OCI-LY7 (cell line): ENCODE measurements at regions not wholly inside any gene's neighbourhood (a gene's known extent, or its start where the extent isn't known, plus 50 kb on each side); places are given as distances from the start of the nearest gene placed in this dataset.

Source experiments
- BruUV-seq: library from RNA; stranded (reverse); fragments of 400-500 nt; replicated peaks from 2 replicates; lab custom pipeline; 2021; lab: Mats Ljungman, UMichigan
- CTCF ChIA-PET: fragments of 300-600 bp; sonication (Branson Sonifier 250); formaldehyde crosslinking; loops from one replicate; lab custom pipeline; 2022; ENCODE audit warnings: antibody characterized with exemption; ENCODE audit not compliant: unreplicated experiment; lab: Charles Lee
- POLR2A ChIA-PET: fragments of 300-600 bp; sonication (Branson Sonifier 250); formaldehyde crosslinking; loops from one replicate; lab custom pipeline; 2022; ENCODE audit warnings: antibody characterized with exemption; lab: Charles Lee
- DNase-seq: peaks from one replicate; pipeline ENCODE4 v3.0.0-alpha.2; 2015; ENCODE audit warnings: low spot score
- H2AFZ ChIP-seq: fragments of 200-600 bp; sonication (generic), shearing (Covaris generic); 2 replicates; pipeline ENCODE4 v1.6.1; 2014; ENCODE audit warnings: mild to moderate bottlenecking, antibody characterized with exemption, low read length, moderate library complexity
- H3K27ac ChIP-seq: fragments of 200-600 bp; sonication (generic); 2 replicates; pipeline ENCODE4 v1.5.1; 2014; ENCODE audit warnings: mixed run types, low read depth, mild to moderate bottlenecking, moderate library complexity, low read length, inconsistent platforms; ENCODE audit not compliant: poor library complexity, severe bottlenecking
- H3K36me3 ChIP-seq: fragments of 200-600 bp; sonication (generic); 2 replicates; pipeline ENCODE4 v1.6.1; 2014; ENCODE audit warnings: mild to moderate bottlenecking, antibody characterized with exemption, low read length, moderate library complexity, mixed read lengths; ENCODE audit not compliant: insufficient read depth
- H3K4me1 ChIP-seq: fragments of 200-600 bp; sonication (generic); 2 replicates; pipeline ENCODE4 v1.5.1; 2014; ENCODE audit warnings: mild to moderate bottlenecking, low read length; ENCODE audit not compliant: insufficient read depth, poor library complexity, severe bottlenecking
- H3K4me2 ChIP-seq: fragments of 200-600 bp; sonication (generic); 2 replicates; pipeline ENCODE4 v1.6.1; 2014; ENCODE audit warnings: mild to moderate bottlenecking, low read length
- H3K4me3 ChIP-seq: fragments of 200-600 bp; sonication (generic); 2 replicates; pipeline ENCODE4 v1.5.1; 2014; ENCODE audit warnings: mild to moderate bottlenecking, low read depth, low read length; ENCODE audit not compliant: poor library complexity, severe bottlenecking
- H3K79me2 ChIP-seq: fragments of 200-600 bp; sonication (generic); 2 replicates; pipeline ENCODE4 v1.6.1; 2016; ENCODE audit warnings: low read depth, mild to moderate bottlenecking, low read length, moderate library complexity, mixed read lengths; ENCODE audit not compliant: insufficient read depth
- H3K9me2 ChIP-seq: fragments of 200-600 bp; sonication (generic); 2 replicates; pipeline ENCODE4 v1.6.1; 2016; ENCODE audit warnings: mild to moderate bottlenecking, low read length, mixed read lengths; ENCODE audit not compliant: insufficient read depth
- H3K9me3 ChIP-seq: fragments of 200-600 bp; sonication (generic); 2 replicates; pipeline ENCODE4 v1.6.1; 2014; ENCODE audit warnings: mild to moderate bottlenecking, mixed run types, low read length, mixed read lengths
- H4K20me1 ChIP-seq: fragments of 200-600 bp; sonication (generic); 2 replicates; pipeline ENCODE4 v1.6.1; 2014; ENCODE audit warnings: mild to moderate bottlenecking, antibody characterized with exemption, low read length, moderate library complexity, mixed read lengths; ENCODE audit not compliant: insufficient read depth
- EZH2phosphoT487 ChIP-seq: fragments of 200-600 bp; sonication (generic); IDR thresholded peaks from 2 replicates; pipeline ENCODE4 v1.6.1; 2018; ENCODE audit warnings: low read depth, borderline replicate concordance, mild to moderate bottlenecking, mixed run types, antibody characterized with exemption, low read length, moderate library complexity, mixed read lengths
- intact Hi-C: fragments of 100-400 bp; cut with micrococcal nuclease; formaldehyde crosslinking; loops from one replicate; pipeline ENCODE4 v1.10.0; 2022; ENCODE audit not compliant: unreplicated experiment
- TF ChIP-seq, protein P1 (sequence below): fragments of 200-600 bp; sonication (generic); conservative IDR thresholded peaks from 2 replicates; pipeline ENCODE4 v1.5.1; 2014; ENCODE audit warnings: mild to moderate bottlenecking, antibody characterized with exemption, low read length, moderate library complexity, mixed read lengths

DNA sequence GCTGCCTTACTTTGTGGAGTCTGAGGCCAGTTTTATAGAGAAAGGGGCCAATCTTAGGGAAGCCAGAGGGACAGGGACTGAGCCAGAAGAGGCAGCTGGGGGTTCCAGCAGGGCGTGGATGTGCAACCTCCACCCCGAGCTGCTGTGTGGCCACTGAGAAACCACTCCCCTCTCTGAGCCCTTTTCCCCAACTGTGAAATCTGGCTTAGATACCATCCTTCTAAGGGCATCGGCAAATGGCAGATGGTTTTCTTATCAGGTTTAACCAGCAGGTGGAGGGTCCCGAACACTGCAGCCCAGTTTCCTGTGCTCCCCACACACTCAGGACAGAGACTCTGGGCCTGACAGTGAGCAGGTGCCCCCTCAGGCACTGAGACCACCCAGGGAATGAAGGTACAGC lies 55.8 kb upstream of the SLC6A6 start:
- no TSS peak for BruUV-seq
- DNase-seq, result no peak
- Histone ChIP-seq H3K4me2 (no peak overlapping the region), H3K4me1 (peaks cover 7% of the 10 kb centered on the region), H3K27ac (no peak overlapping the region), H3K4me3 (no peak overlapping the region), H3K9me3 (no peaks in the 10 kb centered on the region), H2AFZ (no peak overlapping the region), H4K20me1 (no peaks in the 10 kb centered on the region), H3K9me2 (no peaks in the 10 kb centered on the region), H3K36me3 (no peaks in the 10 kb centered on the region), H3K79me2 (no peaks in the 10 kb centered on the region)
- CTCF ChIA-PET, result no interaction called here
- intact Hi-C loops, result no loop called here
- TF ChIP-seq, protein P1, sequence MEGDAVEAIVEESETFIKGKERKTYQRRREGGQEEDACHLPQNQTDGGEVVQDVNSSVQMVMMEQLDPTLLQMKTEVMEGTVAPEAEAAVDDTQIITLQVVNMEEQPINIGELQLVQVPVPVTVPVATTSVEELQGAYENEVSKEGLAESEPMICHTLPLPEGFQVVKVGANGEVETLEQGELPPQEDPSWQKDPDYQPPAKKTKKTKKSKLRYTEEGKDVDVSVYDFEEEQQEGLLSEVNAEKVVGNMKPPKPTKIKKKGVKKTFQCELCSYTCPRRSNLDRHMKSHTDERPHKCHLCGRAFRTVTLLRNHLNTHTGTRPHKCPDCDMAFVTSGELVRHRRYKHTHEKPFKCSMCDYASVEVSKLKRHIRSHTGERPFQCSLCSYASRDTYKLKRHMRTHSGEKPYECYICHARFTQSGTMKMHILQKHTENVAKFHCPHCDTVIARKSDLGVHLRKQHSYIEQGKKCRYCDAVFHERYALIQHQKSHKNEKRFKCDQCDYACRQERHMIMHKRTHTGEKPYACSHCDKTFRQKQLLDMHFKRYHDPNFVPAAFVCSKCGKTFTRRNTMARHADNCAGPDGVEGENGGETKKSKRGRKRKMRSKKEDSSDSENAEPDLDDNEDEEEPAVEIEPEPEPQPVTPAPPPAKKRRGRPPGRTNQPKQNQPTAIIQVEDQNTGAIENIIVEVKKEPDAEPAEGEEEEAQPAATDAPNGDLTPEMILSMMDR, result no peak
- no peak for TF ChIP-seq EZH2phosphoT487
- POLR2A ChIA-PET, result interaction anchor here (0.6 kb wide), 1 partner anchor 171 kb away, joined by 3 read pairs; no protein-coding TSS in a partner anchor

DNA sequence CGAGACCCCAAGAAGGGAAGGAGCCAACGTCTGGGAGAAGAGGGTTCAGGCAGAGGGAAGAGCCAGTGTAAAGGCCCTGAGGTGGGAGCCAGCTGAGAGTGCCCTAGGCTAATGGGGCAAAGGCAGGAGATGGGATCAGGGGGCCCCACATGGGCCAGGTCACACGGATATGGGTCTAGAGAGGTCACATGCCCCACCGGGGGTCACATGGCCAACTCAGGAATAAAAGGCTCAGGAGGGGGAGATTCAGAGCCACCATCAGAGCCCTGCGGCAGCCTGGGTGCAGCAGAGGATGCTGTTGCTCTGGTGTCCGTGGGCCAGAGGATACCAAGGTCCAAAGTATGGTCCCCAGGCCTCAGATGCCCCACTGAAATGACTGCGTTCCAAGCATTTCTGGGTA lies 55.3 kb upstream of the SLC6A6 start:
- TF ChIP-seq EZH2phosphoT487, result no peak
- TF ChIP-seq, protein P1, result no peak
- Histone ChIP-seq H3K36me3 (no peaks in the 10 kb centered on the region), H2AFZ (no peak overlapping the region), H3K27ac (no peak overlapping the region), H4K20me1 (no peaks in the 10 kb centered on the region), H3K79me2 (no peaks in the 10 kb centered on the region), H3K9me2 (no peaks in the 10 kb centered on the region), H3K4me1 (peaks cover 11% of the 10 kb centered on the region), H3K4me3 (no peak overlapping the region), H3K4me2 (no peak overlapping the region), H3K9me3 (no peaks in the 10 kb centered on the region)
- no peak for DNase-seq
- ChIA-PET CTCF (no interaction called here), POLR2A (interaction anchor here (0.6 kb wide), 2 partner anchors 23 to 414 kb away, joined by 3 to 5 read pairs; no protein-coding TSS in a partner anchor)
- intact Hi-C loops, result no loop called here
- BruUV-seq, result no TSS peak

DNA sequence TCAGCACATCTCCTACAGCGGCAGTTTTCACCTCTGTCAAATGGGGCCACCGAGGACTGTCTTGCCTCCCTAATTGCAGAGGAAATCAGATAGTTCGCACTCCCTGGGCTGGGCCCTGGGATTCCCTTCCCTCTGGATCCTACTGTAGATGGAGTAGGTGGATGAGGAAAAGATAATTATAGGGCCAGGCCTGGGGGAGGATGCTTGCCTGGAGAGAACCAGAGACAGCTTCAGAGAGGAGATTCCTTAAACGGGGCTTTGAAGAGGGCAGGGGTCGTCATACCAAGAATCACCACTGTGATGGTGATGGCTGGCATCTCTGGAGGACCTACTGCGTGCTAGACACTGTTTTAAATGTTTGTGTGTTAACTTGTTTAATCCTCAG lies 50.8 kb upstream of the SLC6A6 start:
- no TSS peak for BruUV-seq
- TF ChIP-seq, protein P1, result no peak
- no peak for TF ChIP-seq EZH2phosphoT487
- POLR2A ChIA-PET, result no interaction called here

More for the DNA sequence above, 50.8 kb upstream of the SLC6A6 start:
- H3K4me3 ChIP-seq, result no peak overlapping the region
- H3K36me3 ChIP-seq, result no peaks in the 10 kb centered on the region
- no peak overlapping the region for H3K27ac ChIP-seq
- peak overlapping the region; percentile 14; the same call in 1 of the 2 replicates for H3K4me2 ChIP-seq
- peak overlapping the region; percentile 26; the same call in 1 of the 2 replicates for H2AFZ ChIP-seq
- CTCF ChIA-PET, result interaction anchor here (0.5 to 1.5 kb wide), 2 partner anchors 13 to 15 kb away, joined by 3 to 7 read pairs; no protein-coding TSS in a partner anchor
- DNase-seq, result no peak
- no peaks in the 10 kb centered on the region for H3K9me3 ChIP-seq
- H4K20me1 ChIP-seq, result no peaks in the 10 kb centered on the region
- H3K79me2 ChIP-seq, result no peaks in the 10 kb centered on the region
- H3K9me2 ChIP-seq, result no peaks in the 10 kb centered on the region
- intact Hi-C loops, result no loop called here
- H3K4me1 ChIP-seq, result peaks cover 16% of the 10 kb centered on the region
